GM23338 (cell line): ENCODE measurements at regions not wholly inside any gene's neighbourhood (a gene's known extent, or its start where the extent isn't known, plus 50 kb on each side); places are given as distances from the start of the nearest gene placed in this dataset.
A peak's percentile ranks its signal among the peaks of the same experiment; 100 is the strongest.

Experiments used
- ATAC-seq: fragments of 200-7000 bp; cut with Tn5 transposase; 3 replicates; pipeline ENCODE4 v1.9.1; 2020
- DNase-seq: peaks from one replicate; pipeline ENCODE4 v3.0.0-alpha.2; 2015; ENCODE audit warnings: low spot score
- H2AFZ ChIP-seq: fragments of 200-600 bp; sonication (generic); 2 replicates; pipeline ENCODE4 v1.8.0; 2016; ENCODE audit warnings: antibody characterized with exemption, mild to moderate bottlenecking, moderate library complexity
- H3F3A ChIP-seq: fragments of 200-600 bp; sonication (generic); replicated peaks from 2 replicates; pipeline ENCODE4 v1.8.0; 2017; ENCODE audit warnings: antibody characterized with exemption, mixed run types, low read depth
- H3K27ac ChIP-seq: fragments of 200-600 bp; sonication (generic); 2 replicates; pipeline ENCODE4 v1.6.1; 2016; ENCODE audit warnings: low read depth
- H3K27me3 ChIP-seq: fragments of 200-600 bp; sonication (generic); 2 replicates; pipeline ENCODE4 v1.8.0; 2016; ENCODE audit warnings: mild to moderate bottlenecking, mixed run types, moderate library complexity; ENCODE audit not compliant: insufficient read depth
- H3K36me3 ChIP-seq: fragments of 200-600 bp; sonication (generic); 2 replicates; pipeline ENCODE4 v1.8.0; 2016; ENCODE audit warnings: mild to moderate bottlenecking; ENCODE audit not compliant: insufficient read depth
- H3K4me1 ChIP-seq: fragments of 200-600 bp; sonication (generic); 2 replicates; pipeline ENCODE4 v1.8.0; 2016; ENCODE audit warnings: mild to moderate bottlenecking, moderate library complexity; ENCODE audit not compliant: insufficient read depth
- H3K4me2 ChIP-seq: fragments of 200-600 bp; sonication (generic); 2 replicates; pipeline ENCODE4 v1.7.1; 2017; ENCODE audit warnings: mixed run types
- H3K4me3 ChIP-seq: fragments of 200-600 bp; sonication (generic); 2 replicates; pipeline ENCODE4 v1.6.1; 2016; ENCODE audit warnings: mixed run types
- H3K79me2 ChIP-seq: fragments of 200-600 bp; sonication (generic); replicated peaks from 2 replicates; pipeline ENCODE4 v1.8.0; 2017; ENCODE audit warnings: mild to moderate bottlenecking; ENCODE audit not compliant: insufficient read depth
- H3K9me2 ChIP-seq: fragments of 200-600 bp; sonication (generic); 2 replicates; pipeline ENCODE4 v1.8.0; 2017; ENCODE audit not compliant: insufficient read depth
- H4K20me1 ChIP-seq: fragments of 200-600 bp; sonication (generic); replicated peaks from 2 replicates; pipeline ENCODE4 v1.8.0; 2017; ENCODE audit warnings: mild to moderate bottlenecking; ENCODE audit not compliant: insufficient read depth
- H3K27ac Mint-ChIP-seq: 2 replicates; pipeline ENCODE4 v1.8.0; 2020; ENCODE audit warnings: inconsistent platforms, mild to moderate bottlenecking, moderate library complexity, mixed read lengths
- H3K27me3 Mint-ChIP-seq: 3 replicates; pipeline ENCODE4 v1.8.0; 2022; ENCODE audit warnings: low read depth, mild to moderate bottlenecking, moderate library complexity, mixed read lengths, inconsistent platforms; ENCODE audit not compliant: insufficient read depth, poor library complexity
- H3K36me3 Mint-ChIP-seq: 3 replicates; pipeline ENCODE4 v1.8.0; 2021; ENCODE audit warnings: low read depth, mild to moderate bottlenecking, inconsistent platforms, moderate library complexity, mixed read lengths
- H3K4me1 Mint-ChIP-seq: 3 replicates; pipeline ENCODE4 v1.8.0; 2020; ENCODE audit warnings: mild to moderate bottlenecking, inconsistent platforms, mixed read lengths
- H3K4me3 Mint-ChIP-seq: 3 replicates; pipeline ENCODE4 v1.8.0; 2021; ENCODE audit warnings: moderate library complexity, mild to moderate bottlenecking, inconsistent platforms, mixed read lengths
- H3K9me3 Mint-ChIP-seq: 3 replicates; pipeline ENCODE4 v1.8.0; 2020; ENCODE audit warnings: moderate library complexity, mild to moderate bottlenecking, inconsistent platforms, mixed read lengths
- CREB1 ChIP-seq: fragments of 250-450 bp; sonication (Bioruptor Pico); IDR thresholded peaks from 2 replicates; pipeline ENCODE4 v1.5.0; 2020; ENCODE audit warnings: low read depth, mild to moderate bottlenecking, moderate library complexity
- CTCF ChIP-seq, 2 experiments: fragments of 200-600 bp in 1 of 2; sonication (generic) in 1 of 2; conservative IDR thresholded peaks; 2 replicates each; pipeline versions ENCODE4 v1.5.1 to v1.6.1; 2016 to 2017; ENCODE audit warnings: antibody characterized with exemption in 2 of 2, low read depth in 2 of 2, mild to moderate bottlenecking in 2 of 2, moderate library complexity in 1 of 2
- ETS1 ChIP-seq: IDR thresholded peaks from 2 replicates; pipeline ENCODE4 v1.6.1; 2016; ENCODE audit warnings: antibody characterized with exemption
- EZH2 ChIP-seq: fragments of 200-600 bp; sonication (generic); IDR thresholded peaks from one replicate; pipeline ENCODE4 v1.8.0; 2017; ENCODE audit warnings: antibody characterized with exemption, mild to moderate bottlenecking, low read depth; ENCODE audit not compliant: unreplicated experiment
- EZH2phosphoT487 ChIP-seq: fragments of 200-600 bp; sonication (generic); IDR thresholded peaks from one replicate; pipeline ENCODE4 v1.8.1; 2018; ENCODE audit warnings: antibody characterized with exemption; ENCODE audit not compliant: unreplicated experiment
- JUNB ChIP-seq: IDR thresholded peaks from one replicate; pipeline ENCODE4 v1.6.1; 2016; ENCODE audit warnings: antibody characterized with exemption; ENCODE audit not compliant: unreplicated experiment
- NANOG ChIP-seq: IDR thresholded peaks from 2 replicates; pipeline ENCODE4 v1.6.1; 2016; ENCODE audit warnings: antibody characterized with exemption, borderline replicate concordance
- POLR2AphosphoS5 ChIP-seq: IDR thresholded peaks from 2 replicates; pipeline ENCODE4 v1.6.1; 2016; ENCODE audit warnings: antibody characterized with exemption, low read depth
- STAT1 ChIP-seq: IDR thresholded peaks from one replicate; pipeline ENCODE4 v1.6.1; 2016; ENCODE audit warnings: antibody characterized with exemption; ENCODE audit not compliant: unreplicated experiment
- ZNF114 ChIP-seq: fragments of 250-450 bp; sonication (Bioruptor Pico); IDR thresholded peaks from 2 replicates; pipeline ENCODE4 v1.5.0; 2020; ENCODE audit warnings: mild to moderate bottlenecking, moderate library complexity
- ZNF331 ChIP-seq: fragments of 250-450 bp; sonication (Bioruptor Pico); IDR thresholded peaks from 2 replicates; pipeline ENCODE4 v1.5.0; 2020; ENCODE audit warnings: low read depth, mild to moderate bottlenecking, moderate library complexity
- TF ChIP-seq, protein P1 (sequence below): fragments of 250-450 bp; sonication (Bioruptor Pico); IDR thresholded peaks from 2 replicates; pipeline ENCODE4 v1.5.0; 2020; ENCODE audit warnings: mild to moderate bottlenecking, moderate library complexity
- TF ChIP-seq, protein P2 (sequence below): IDR thresholded peaks from one replicate; pipeline ENCODE4 v1.6.1; 2018; ENCODE audit warnings: antibody characterized with exemption; ENCODE audit not compliant: unreplicated experiment

GRCh38 chr12:115511305-115511704 lies 766.2 kb downstream of the MED13L start:
- no peak overlapping the region for H2AFZ ChIP-seq
- ATAC-seq (no peak), DNase-seq (no peak)
- no peak overlapping the region for H3K4me3 ChIP-seq
- Mint-ChIP-seq H3K4me1 (peaks cover 41% of the 10 kb centered on the region), H3K4me3 (no peak overlapping the region), H3K9me3 (peaks cover 26% of the 10 kb centered on the region), H3K27me3 (peaks cover 29% of the 10 kb centered on the region), H3K27ac (no peak overlapping the region), H3K36me3 (peaks cover 11% of the 10 kb centered on the region; the same call in 2 of the 3 replicates)
- H3K36me3 ChIP-seq, result no peaks in the 10 kb centered on the region
- TF ChIP-seq POLR2AphosphoS5, result no peak
- TF ChIP-seq, protein P1, sequence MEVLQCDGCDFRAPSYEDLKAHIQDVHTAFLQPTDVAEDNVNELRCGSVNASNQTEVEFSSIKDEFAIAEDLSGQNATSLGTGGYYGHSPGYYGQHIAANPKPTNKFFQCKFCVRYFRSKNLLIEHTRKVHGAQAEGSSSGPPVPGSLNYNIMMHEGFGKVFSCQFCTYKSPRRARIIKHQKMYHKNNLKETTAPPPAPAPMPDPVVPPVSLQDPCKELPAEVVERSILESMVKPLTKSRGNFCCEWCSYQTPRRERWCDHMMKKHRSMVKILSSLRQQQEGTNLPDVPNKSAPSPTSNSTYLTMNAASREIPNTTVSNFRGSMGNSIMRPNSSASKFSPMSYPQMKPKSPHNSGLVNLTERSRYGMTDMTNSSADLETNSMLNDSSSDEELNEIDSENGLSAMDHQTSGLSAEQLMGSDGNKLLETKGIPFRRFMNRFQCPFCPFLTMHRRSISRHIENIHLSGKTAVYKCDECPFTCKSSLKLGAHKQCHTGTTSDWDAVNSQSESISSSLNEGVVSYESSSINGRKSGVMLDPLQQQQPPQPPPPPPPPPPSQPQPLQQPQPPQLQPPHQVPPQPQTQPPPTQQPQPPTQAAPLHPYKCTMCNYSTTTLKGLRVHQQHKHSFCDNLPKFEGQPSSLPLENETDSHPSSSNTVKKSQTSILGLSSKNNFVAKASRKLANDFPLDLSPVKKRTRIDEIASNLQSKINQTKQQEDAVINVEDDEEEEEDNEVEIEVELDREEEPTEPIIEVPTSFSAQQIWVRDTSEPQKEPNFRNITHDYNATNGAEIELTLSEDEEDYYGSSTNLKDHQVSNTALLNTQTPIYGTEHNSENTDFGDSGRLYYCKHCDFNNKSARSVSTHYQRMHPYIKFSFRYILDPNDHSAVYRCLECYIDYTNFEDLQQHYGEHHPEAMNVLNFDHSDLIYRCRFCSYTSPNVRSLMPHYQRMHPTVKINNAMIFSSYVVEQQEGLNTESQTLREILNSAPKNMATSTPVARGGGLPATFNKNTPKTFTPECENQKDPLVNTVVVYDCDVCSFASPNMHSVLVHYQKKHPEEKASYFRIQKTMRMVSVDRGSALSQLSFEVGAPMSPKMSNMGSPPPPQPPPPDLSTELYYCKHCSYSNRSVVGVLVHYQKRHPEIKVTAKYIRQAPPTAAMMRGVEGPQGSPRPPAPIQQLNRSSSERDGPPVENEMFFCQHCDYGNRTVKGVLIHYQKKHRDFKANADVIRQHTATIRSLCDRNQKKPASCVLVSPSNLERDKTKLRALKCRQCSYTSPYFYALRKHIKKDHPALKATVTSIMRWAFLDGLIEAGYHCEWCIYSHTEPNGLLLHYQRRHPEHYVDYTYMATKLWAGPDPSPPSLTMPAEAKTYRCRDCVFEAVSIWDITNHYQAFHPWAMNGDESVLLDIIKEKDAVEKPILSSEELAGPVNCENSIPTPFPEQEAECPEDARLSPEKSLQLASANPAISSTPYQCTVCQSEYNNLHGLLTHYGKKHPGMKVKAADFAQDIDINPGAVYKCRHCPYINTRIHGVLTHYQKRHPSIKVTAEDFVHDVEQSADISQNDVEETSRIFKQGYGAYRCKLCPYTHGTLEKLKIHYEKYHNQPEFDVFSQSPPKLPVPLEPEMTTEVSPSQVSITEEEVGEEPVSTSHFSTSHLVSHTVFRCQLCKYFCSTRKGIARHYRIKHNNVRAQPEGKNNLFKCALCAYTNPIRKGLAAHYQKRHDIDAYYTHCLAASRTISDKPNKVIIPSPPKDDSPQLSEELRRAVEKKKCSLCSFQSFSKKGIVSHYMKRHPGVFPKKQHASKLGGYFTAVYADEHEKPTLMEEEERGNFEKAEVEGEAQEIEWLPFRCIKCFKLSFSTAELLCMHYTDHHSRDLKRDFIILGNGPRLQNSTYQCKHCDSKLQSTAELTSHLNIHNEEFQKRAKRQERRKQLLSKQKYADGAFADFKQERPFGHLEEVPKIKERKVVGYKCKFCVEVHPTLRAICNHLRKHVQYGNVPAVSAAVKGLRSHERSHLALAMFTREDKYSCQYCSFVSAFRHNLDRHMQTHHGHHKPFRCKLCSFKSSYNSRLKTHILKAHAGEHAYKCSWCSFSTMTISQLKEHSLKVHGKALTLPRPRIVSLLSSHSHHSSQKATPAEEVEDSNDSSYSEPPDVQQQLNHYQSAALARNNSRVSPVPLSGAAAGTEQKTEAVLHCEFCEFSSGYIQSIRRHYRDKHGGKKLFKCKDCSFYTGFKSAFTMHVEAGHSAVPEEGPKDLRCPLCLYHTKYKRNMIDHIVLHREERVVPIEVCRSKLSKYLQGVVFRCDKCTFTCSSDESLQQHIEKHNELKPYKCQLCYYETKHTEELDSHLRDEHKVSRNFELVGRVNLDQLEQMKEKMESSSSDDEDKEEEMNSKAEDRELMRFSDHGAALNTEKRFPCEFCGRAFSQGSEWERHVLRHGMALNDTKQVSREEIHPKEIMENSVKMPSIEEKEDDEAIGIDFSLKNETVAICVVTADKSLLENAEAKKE (CRISPR knock-in tag), result no peak
- TF ChIP-seq CTCF (conservative IDR thresholded peaks at IDR 0.05; ENCODE audit: low read depth in 2 of 2), result no peak
- TF ChIP-seq STAT1, result no peak
- TF ChIP-seq NANOG, result no peak
- TF ChIP-seq JUNB, result no peak
- no peak for TF ChIP-seq EZH2
- TF ChIP-seq ETS1, result no peak
- TF ChIP-seq ZNF114 (CRISPR knock-in tag), result no peak
- TF ChIP-seq, protein P2, sequence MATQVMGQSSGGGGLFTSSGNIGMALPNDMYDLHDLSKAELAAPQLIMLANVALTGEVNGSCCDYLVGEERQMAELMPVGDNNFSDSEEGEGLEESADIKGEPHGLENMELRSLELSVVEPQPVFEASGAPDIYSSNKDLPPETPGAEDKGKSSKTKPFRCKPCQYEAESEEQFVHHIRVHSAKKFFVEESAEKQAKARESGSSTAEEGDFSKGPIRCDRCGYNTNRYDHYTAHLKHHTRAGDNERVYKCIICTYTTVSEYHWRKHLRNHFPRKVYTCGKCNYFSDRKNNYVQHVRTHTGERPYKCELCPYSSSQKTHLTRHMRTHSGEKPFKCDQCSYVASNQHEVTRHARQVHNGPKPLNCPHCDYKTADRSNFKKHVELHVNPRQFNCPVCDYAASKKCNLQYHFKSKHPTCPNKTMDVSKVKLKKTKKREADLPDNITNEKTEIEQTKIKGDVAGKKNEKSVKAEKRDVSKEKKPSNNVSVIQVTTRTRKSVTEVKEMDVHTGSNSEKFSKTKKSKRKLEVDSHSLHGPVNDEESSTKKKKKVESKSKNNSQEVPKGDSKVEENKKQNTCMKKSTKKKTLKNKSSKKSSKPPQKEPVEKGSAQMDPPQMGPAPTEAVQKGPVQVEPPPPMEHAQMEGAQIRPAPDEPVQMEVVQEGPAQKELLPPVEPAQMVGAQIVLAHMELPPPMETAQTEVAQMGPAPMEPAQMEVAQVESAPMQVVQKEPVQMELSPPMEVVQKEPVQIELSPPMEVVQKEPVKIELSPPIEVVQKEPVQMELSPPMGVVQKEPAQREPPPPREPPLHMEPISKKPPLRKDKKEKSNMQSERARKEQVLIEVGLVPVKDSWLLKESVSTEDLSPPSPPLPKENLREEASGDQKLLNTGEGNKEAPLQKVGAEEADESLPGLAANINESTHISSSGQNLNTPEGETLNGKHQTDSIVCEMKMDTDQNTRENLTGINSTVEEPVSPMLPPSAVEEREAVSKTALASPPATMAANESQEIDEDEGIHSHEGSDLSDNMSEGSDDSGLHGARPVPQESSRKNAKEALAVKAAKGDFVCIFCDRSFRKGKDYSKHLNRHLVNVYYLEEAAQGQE, result no peak
- TF ChIP-seq CREB1 (CRISPR knock-in tag), result no peak
- TF ChIP-seq ZNF331, result no peak
- no peak for TF ChIP-seq EZH2phosphoT487
- H3K79me2 ChIP-seq, result no peaks in the 10 kb centered on the region
- peaks cover 40% of the 10 kb centered on the region for H3K4me1 ChIP-seq
- H3K9me2 ChIP-seq, result no peaks in the 10 kb centered on the region; the same call in none of the 2 replicates
- H3F3A ChIP-seq, result no peaks in the 10 kb centered on the region
- H4K20me1 ChIP-seq, result no peaks in the 10 kb centered on the region
- H3K4me2 ChIP-seq, result 0 out of 2 replicates have a peak overlapping the region, but pooled peaks have one; percentile 29
- no peak overlapping the region for H3K27ac ChIP-seq
- peaks cover 22% of the 10 kb centered on the region for H3K27me3 ChIP-seq
